ENCODE measurements at regions not wholly inside any gene's neighbourhood (a gene's known extent, or its start where the extent isn't known, plus 50 kb on each side); places are given as distances from the start of the nearest gene placed in this dataset.
"Not testable (repeated sequence)": the region's sequence is repeated elsewhere in the genome, so short reads cannot be mapped to it uniquely, and the experiment has no call there.

DNA sequence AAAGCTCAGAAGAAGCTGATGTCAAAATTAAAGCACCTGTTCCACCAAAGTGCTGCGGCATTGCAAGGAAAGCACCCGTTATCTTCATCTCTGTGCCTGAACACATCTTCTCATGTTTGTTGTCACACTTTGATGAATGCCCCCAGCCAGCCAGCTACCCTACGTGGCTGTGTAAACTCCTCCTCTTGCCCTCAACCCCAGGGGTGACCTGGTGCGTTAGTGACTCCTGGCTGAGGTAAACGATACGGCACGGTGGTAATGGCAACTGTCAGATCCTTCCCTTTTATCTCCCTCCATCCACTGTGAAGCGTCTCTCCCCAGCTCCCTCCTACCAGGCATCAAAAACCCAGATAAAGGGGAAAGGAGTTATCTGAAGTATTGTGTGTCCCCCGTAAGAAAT, 90.6 kb upstream of the WWC2 start:
- no peak overlapping the region for H3K4me3 ChIP-seq (ENCODE audit: insufficient read depth, low read depth, low read length)
- peaks cover 3% of the 10 kb centered on the region; the same call in 1 of the 2 replicates for H3K4me1 ChIP-seq (ENCODE audit: control insufficient read depth, insufficient read depth, low read length)
- H3K9me3 ChIP-seq (ENCODE audit: control insufficient read depth, insufficient read depth, low read length): peaks cover 2% of the 10 kb centered on the region; the same call in 1 of the 2 replicates
- H4K8ac ChIP-seq (ENCODE audit: low read depth in 2 of 2, low read length in 2 of 2): no peak overlapping the region
- H4K91ac ChIP-seq (ENCODE audit: insufficient read depth, low read depth, low read length): no peak overlapping the region
- no peak overlapping the region for H2BK5ac ChIP-seq (ENCODE audit: low read depth, low read length, poor library complexity, severe bottlenecking)
- no peak overlapping the region for H3K4ac ChIP-seq (ENCODE audit: low read depth, low read length)
- DNase-seq: no peak
- WGBS, 2 experiments (ENCODE audit: extremely low coverage in 2 of 2, insufficient read length in 1 of 2): 6% methylated on average over 2 of the region's 9 CpGs; no CpG with 5 or more reads in 1 of the 2 experiments
- no peak overlapping the region for H3K14ac ChIP-seq (replicated peaks; ENCODE audit: low read depth, low read length)
- H3K27ac ChIP-seq (ENCODE audit: insufficient read depth, low read length): no peak overlapping the region
- in situ Hi-C loops (cut with MboI; ENCODE audit: low sequenced_read_pairs) (no loop called here), dilution Hi-C loops (cut with HindIII; ENCODE audit: low sequenced_read_pairs, unreplicated experiment) (no loop called here), intact Hi-C loops (cut with micrococcal nuclease) (no loop called here)
- H3K27me3 ChIP-seq (ENCODE audit: control insufficient read depth, insufficient read depth, low read length): peaks cover 38% of the 10 kb centered on the region
- H3K9me1 ChIP-seq (ENCODE audit: insufficient read depth, low read length): no peaks in the 10 kb centered on the region
- H3K56ac ChIP-seq (ENCODE audit: extremely low read depth, insufficient read depth, low read length): no peak overlapping the region
- no peak overlapping the region for H2AK9ac ChIP-seq (replicated peaks; ENCODE audit: low read depth, low read length, poor library complexity)
- no peak overlapping the region for H3K18ac ChIP-seq (ENCODE audit: low read depth, low read length)
- ATAC-seq (ENCODE audit: low read depth): no peak
- H3K79me1 ChIP-seq (ENCODE audit: low read depth in 1 of 2, low read length in 2 of 2): no peaks in the 10 kb centered on the region
- no peak overlapping the region for H2BK120ac ChIP-seq (ENCODE audit: low read depth, low read length)
- H2BK20ac ChIP-seq (ENCODE audit: low read depth, low read length): no peak overlapping the region
- H2AFZ ChIP-seq (replicated peaks; ENCODE audit: low read length, poor library complexity): no peak overlapping the region
- TF ChIP-seq NFE2L2 (IDR thresholded peaks at IDR 0.05; ENCODE audit: low read depth, low read length) (no peak), MAZ (IDR thresholded peaks at IDR 0.05; ENCODE audit: borderline replicate concordance, low read depth, low read length) (no peak), RCOR1 (IDR thresholded peaks at IDR 0.05; ENCODE audit: insufficient replicate concordance, low read length) (no peak), POLR2A (IDR thresholded peaks at IDR 0.05; ENCODE audit: low read depth, low read length) (no peak), SMC3 (IDR thresholded peaks at IDR 0.05; ENCODE audit: low read depth, low read length) (no peak), BHLHE40 (IDR thresholded peaks at IDR 0.05; ENCODE audit: low read depth, low read length) (no peak), RFX5 (IDR thresholded peaks at IDR 0.05; ENCODE audit: low read depth, low read length) (no peak)
- H2AK5ac ChIP-seq (ENCODE audit: low read depth, low read length): no peak overlapping the region
- H3K23ac ChIP-seq (ENCODE audit: low read depth, low read length): no peak overlapping the region
- H3K9ac ChIP-seq (ENCODE audit: low read depth, low read length): no peak overlapping the region
- ChIA-PET CTCF (no interaction called here), POLR2A (ENCODE audit: unreplicated experiment) (no interaction called here)
- no peak overlapping the region for H2BK15ac ChIP-seq (ENCODE audit: low read depth, low read length)
- no peaks in the 10 kb centered on the region for H4K20me1 ChIP-seq (ENCODE audit: insufficient read depth, low read length)
- no peaks in the 10 kb centered on the region for H3K36me3 ChIP-seq (ENCODE audit: control insufficient read depth, insufficient read depth, low read length)
- no TSS peak for BruUV-seq (replicated peaks)
- no peak overlapping the region for H4K5ac ChIP-seq (ENCODE audit: low read depth, low read length)
- no peak overlapping the region for H3K4me2 ChIP-seq (ENCODE audit: low read depth, low read length)

DNA sequence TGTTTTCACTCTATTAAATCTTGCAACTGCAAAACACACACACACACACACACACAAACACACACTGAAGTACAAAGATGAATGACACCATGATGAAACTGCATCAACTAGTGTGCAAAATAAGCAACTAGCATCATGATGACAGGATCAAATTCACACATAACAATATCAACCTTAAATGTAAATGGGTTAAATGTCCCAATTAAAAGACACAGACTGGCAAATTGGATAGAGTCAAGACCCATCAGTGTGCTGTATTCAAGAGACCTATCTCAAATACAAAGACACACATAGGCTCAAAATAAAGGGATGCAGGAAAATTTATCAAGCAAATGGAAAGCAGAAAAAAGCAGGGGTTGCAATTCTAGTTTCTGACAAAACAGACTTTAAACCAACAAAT, 87.2 kb upstream of the DCTD start:
- H4K5ac ChIP-seq (ENCODE audit: low read depth, low read length); H3K4me1 ChIP-seq (ENCODE audit: control insufficient read depth, insufficient read depth, low read length); H4K91ac ChIP-seq (ENCODE audit: insufficient read depth, low read depth, low read length); H4K20me1 ChIP-seq (ENCODE audit: insufficient read depth, low read length); dilution Hi-C loops (cut with HindIII; ENCODE audit: low sequenced_read_pairs, unreplicated experiment); BruUV-seq (replicated peaks); H2BK5ac ChIP-seq (ENCODE audit: low read depth, low read length, poor library complexity, severe bottlenecking); ATAC-seq (ENCODE audit: low read depth); H3K4me3 ChIP-seq (ENCODE audit: insufficient read depth, low read depth, low read length); POLR2A ChIA-PET (ENCODE audit: unreplicated experiment); H3K9ac ChIP-seq (ENCODE audit: low read depth, low read length); DNase-seq; H3K9me3 ChIP-seq (ENCODE audit: control insufficient read depth, insufficient read depth, low read length); H3K14ac ChIP-seq (replicated peaks; ENCODE audit: low read depth, low read length); H2AK5ac ChIP-seq (ENCODE audit: low read depth, low read length); H3K27ac ChIP-seq (ENCODE audit: insufficient read depth, low read length); H3K79me1 ChIP-seq (ENCODE audit: low read depth in 1 of 2, low read length in 2 of 2); H3K36me3 ChIP-seq (ENCODE audit: control insufficient read depth, insufficient read depth, low read length); H2BK20ac ChIP-seq (ENCODE audit: low read depth, low read length); intact Hi-C loops (cut with micrococcal nuclease); CTCF ChIA-PET; H3K4me2 ChIP-seq (ENCODE audit: low read depth, low read length); H3K18ac ChIP-seq (ENCODE audit: low read depth, low read length); H2AFZ ChIP-seq (replicated peaks; ENCODE audit: low read length, poor library complexity); H2BK15ac ChIP-seq (ENCODE audit: low read depth, low read length); H2AK9ac ChIP-seq (replicated peaks; ENCODE audit: low read depth, low read length, poor library complexity); H4K8ac ChIP-seq (ENCODE audit: low read depth in 2 of 2, low read length in 2 of 2); H2BK120ac ChIP-seq (ENCODE audit: low read depth, low read length); H3K9me1 ChIP-seq (ENCODE audit: insufficient read depth, low read length); H3K23ac ChIP-seq (ENCODE audit: low read depth, low read length); H3K4ac ChIP-seq (ENCODE audit: low read depth, low read length); in situ Hi-C loops (cut with MboI; ENCODE audit: low sequenced_read_pairs); H3K56ac ChIP-seq (ENCODE audit: extremely low read depth, insufficient read depth, low read length): not testable (repeated sequence)
- peaks cover 26% of the 10 kb centered on the region for H3K27me3 ChIP-seq (ENCODE audit: control insufficient read depth, insufficient read depth, low read length)
